Medulla oblongata (tissue), 1 donor: ENCODE measurements at regions not wholly inside any gene's neighbourhood (a gene's known extent, or its start where the extent isn't known, plus 50 kb on each side); places are given as distances from the start of the nearest gene placed in this dataset.

Experiments
- DNase-seq: peaks from one replicate; pipeline ENCODE4 v3.0.0-alpha.2; 2015; ENCODE audit errors: extremely low spot score

GRCh38 chr15:27619204-27619603, 479.9 kb downstream of the OCA2 start:
- no peak for DNase-seq

GRCh38 chr15:27617013-27617412, 482.1 kb downstream of the OCA2 start:
- DNase-seq, result no peak

- DNase-seq, result no peak
Observed at GRCh38 chr15:27608248-27608647, 490.9 kb downstream of the OCA2 start.

GRCh38 chr15:27601239-27601960, 497.7 kb downstream of the OCA2 start:
- peak; percentile 26 for DNase-seq

GRCh38 chr15:27599034-27599433, 500.1 kb downstream of the OCA2 start:
- DNase-seq, result no peak

GRCh38 chr15:27598251-27599009, 500.7 kb downstream of the OCA2 start:
- no peak for DNase-seq

- DNase-seq, result no peak
Observed at GRCh38 chr15:27595211-27595610, 503.9 kb downstream of the OCA2 start.

- DNase-seq, result no peak
Observed at GRCh38 chr15:27592036-27592760, 506.9 kb downstream of the OCA2 start.
